ENCODE measurements at regions not wholly inside any gene's neighbourhood (a gene's known extent, or its start where the extent isn't known, plus 50 kb on each side); places are given as distances from the start of the nearest gene placed in this dataset.

GRCh38 chr14:87809261-87809660 is 183.7 kb downstream of the GALC start:
- Mint-ChIP-seq H3K4me1 (ENCODE audit: low read depth) (no peaks in the 10 kb centered on the region), H3K27me3 (ENCODE audit: insufficient read depth) (no peaks in the 10 kb centered on the region), H3K4me3 (no peak overlapping the region), H3K9me3 (peaks cover 15% of the 10 kb centered on the region), H3K27ac (no peak overlapping the region), H3K36me3 (ENCODE audit: low read depth) (no peaks in the 10 kb centered on the region)
- TF ChIP-seq CTCF (IDR thresholded peaks at IDR 0.05): no peak
- no peak for DNase-seq

- peak; percentile 74 for TF ChIP-seq CTCF (IDR thresholded peaks at IDR 0.05)
- no peak overlapping the region for H3K4me3 Mint-ChIP-seq
- no peaks in the 10 kb centered on the region for H3K4me1 Mint-ChIP-seq (ENCODE audit: low read depth)
- H3K27ac Mint-ChIP-seq: no peak overlapping the region
- H3K9me3 Mint-ChIP-seq: peaks cover 12% of the 10 kb centered on the region
- H3K36me3 Mint-ChIP-seq (ENCODE audit: low read depth): no peaks in the 10 kb centered on the region
- DNase-seq: peak; percentile 3
- H3K27me3 Mint-ChIP-seq (ENCODE audit: insufficient read depth): no peaks in the 10 kb centered on the region; the same call in 1 of the 2 replicates
Observed at GRCh38 chr14:87805315-87805723, 187.7 kb downstream of the GALC start.

GRCh38 chr14:87800216-87800615 is 192.8 kb downstream of the GALC start:
- H3K4me1 Mint-ChIP-seq (ENCODE audit: low read depth): no peaks in the 10 kb centered on the region
- DNase-seq: no peak
- H3K4me3 Mint-ChIP-seq: no peak overlapping the region
- no peak for TF ChIP-seq CTCF (IDR thresholded peaks at IDR 0.05)
- no peak overlapping the region for H3K27ac Mint-ChIP-seq
- no peaks in the 10 kb centered on the region; the same call in 1 of the 2 replicates for H3K27me3 Mint-ChIP-seq (ENCODE audit: insufficient read depth)
- H3K9me3 Mint-ChIP-seq: peaks cover 35% of the 10 kb centered on the region
- H3K36me3 Mint-ChIP-seq (ENCODE audit: low read depth): no peaks in the 10 kb centered on the region

GRCh38 chr14:87799400-87799799 is 193.6 kb downstream of the GALC start:
- DNase-seq: no peak
- Mint-ChIP-seq H3K27me3 (ENCODE audit: insufficient read depth) (no peaks in the 10 kb centered on the region; the same call in 1 of the 2 replicates), H3K9me3 (peaks cover 37% of the 10 kb centered on the region), H3K4me3 (no peak overlapping the region), H3K36me3 (ENCODE audit: low read depth) (no peaks in the 10 kb centered on the region), H3K27ac (no peak overlapping the region), H3K4me1 (ENCODE audit: low read depth) (no peaks in the 10 kb centered on the region)
- no peak for TF ChIP-seq CTCF (IDR thresholded peaks at IDR 0.05)

GRCh38 chr14:87797001-87797400 is 196.0 kb downstream of the GALC start:
- no peak overlapping the region for H3K4me3 Mint-ChIP-seq
- H3K36me3 Mint-ChIP-seq (ENCODE audit: low read depth): no peaks in the 10 kb centered on the region
- TF ChIP-seq CTCF (IDR thresholded peaks at IDR 0.05): no peak

GRCh38 chr14:87794561-87794960 is 198.4 kb downstream of the GALC start:
- no peak for TF ChIP-seq CTCF (IDR thresholded peaks at IDR 0.05)
- peaks cover 44% of the 10 kb centered on the region for H3K9me3 Mint-ChIP-seq
- no peaks in the 10 kb centered on the region for H3K36me3 Mint-ChIP-seq (ENCODE audit: low read depth)
- no peak overlapping the region for H3K4me3 Mint-ChIP-seq
- DNase-seq: no peak
- H3K27me3 Mint-ChIP-seq (ENCODE audit: insufficient read depth): no peaks in the 10 kb centered on the region; the same call in 1 of the 2 replicates
- H3K4me1 Mint-ChIP-seq (ENCODE audit: low read depth): no peaks in the 10 kb centered on the region
- no peak overlapping the region for H3K27ac Mint-ChIP-seq

More at GRCh38 chr14:87797001-87797400, 196.0 kb downstream of the GALC start:
- H3K4me1 Mint-ChIP-seq (ENCODE audit: low read depth): no peaks in the 10 kb centered on the region
- H3K27me3 Mint-ChIP-seq (ENCODE audit: insufficient read depth): no peaks in the 10 kb centered on the region; the same call in 1 of the 2 replicates
- H3K9me3 Mint-ChIP-seq: peaks cover 41% of the 10 kb centered on the region
- DNase-seq: no peak
- H3K27ac Mint-ChIP-seq: no peak overlapping the region
